Transverse colon (tissue), 4 donors: ENCODE measurements at regions not wholly inside any gene's neighbourhood (a gene's known extent, or its start where the extent isn't known, plus 50 kb on each side); places are given as distances from the start of the nearest gene placed in this dataset.

Experiments used
- EP300 ChIP-seq: sonication (generic); formaldehyde crosslinking; IDR thresholded peaks from one replicate; pipeline ENCODE4 v1.6.1; 2017; ENCODE audit warnings: antibody characterized with exemption, low read depth
- POLR2A ChIP-seq: fragments of 450-650 bp; IDR thresholded peaks from one replicate; pipeline ENCODE4 v1.6.1; 2016; ENCODE audit warnings: antibody characterized with exemption, mild to moderate bottlenecking, moderate library complexity
- POLR2AphosphoS5 ChIP-seq, 3 donors: sonication (generic); formaldehyde crosslinking; IDR thresholded peaks; one replicate each; pipeline ENCODE4 v1.6.1; 2016; ENCODE audit warnings: antibody characterized with exemption in 3 of 3
- TF ChIP-seq, protein P1 (sequence below), 5 experiments: fragments of 200-600 bp in 3 of 5; fragments of 450-650 bp in 2 of 5; sonication (generic) in 3 of 5; IDR thresholded peaks; 1 replicate in 2 of 5; 2 replicates in 3 of 5; pipeline ENCODE4 v1.5.1; 2016 to 2017; ENCODE audit warnings: antibody characterized with exemption in 5 of 5, inconsistent platforms in 3 of 5, mild to moderate bottlenecking in 2 of 5, moderate library complexity in 1 of 5

DNA sequence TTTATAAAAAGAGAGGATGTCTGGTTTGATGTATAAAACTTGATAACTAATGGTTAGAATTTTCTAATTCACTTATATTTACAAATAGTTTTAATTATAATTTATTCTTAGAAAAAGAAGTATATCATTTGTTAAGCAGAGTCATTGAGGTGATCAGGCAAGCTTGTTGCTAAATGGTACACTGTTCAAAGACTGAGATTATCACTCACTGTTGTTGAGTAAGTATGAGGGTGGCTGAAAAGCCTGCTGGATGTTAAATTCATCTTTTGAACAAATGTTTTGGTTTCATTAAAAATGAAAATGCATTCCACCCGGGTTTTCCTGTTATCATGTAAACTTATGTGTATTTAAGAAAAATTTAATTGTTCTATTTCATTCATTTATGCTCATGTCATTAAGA is 451.8 kb downstream of the ADAMTS20 start:
- TF ChIP-seq EP300 (no peak), POLR2AphosphoS5 (IDR thresholded peaks at IDR 0.05) (no peak), POLR2A (no peak)
- TF ChIP-seq, protein P1, sequence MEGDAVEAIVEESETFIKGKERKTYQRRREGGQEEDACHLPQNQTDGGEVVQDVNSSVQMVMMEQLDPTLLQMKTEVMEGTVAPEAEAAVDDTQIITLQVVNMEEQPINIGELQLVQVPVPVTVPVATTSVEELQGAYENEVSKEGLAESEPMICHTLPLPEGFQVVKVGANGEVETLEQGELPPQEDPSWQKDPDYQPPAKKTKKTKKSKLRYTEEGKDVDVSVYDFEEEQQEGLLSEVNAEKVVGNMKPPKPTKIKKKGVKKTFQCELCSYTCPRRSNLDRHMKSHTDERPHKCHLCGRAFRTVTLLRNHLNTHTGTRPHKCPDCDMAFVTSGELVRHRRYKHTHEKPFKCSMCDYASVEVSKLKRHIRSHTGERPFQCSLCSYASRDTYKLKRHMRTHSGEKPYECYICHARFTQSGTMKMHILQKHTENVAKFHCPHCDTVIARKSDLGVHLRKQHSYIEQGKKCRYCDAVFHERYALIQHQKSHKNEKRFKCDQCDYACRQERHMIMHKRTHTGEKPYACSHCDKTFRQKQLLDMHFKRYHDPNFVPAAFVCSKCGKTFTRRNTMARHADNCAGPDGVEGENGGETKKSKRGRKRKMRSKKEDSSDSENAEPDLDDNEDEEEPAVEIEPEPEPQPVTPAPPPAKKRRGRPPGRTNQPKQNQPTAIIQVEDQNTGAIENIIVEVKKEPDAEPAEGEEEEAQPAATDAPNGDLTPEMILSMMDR (IDR thresholded peaks at IDR 0.05): no peak
